ENCODE measurements at regions not wholly inside any gene's neighbourhood (a gene's known extent, or its start where the extent isn't known, plus 50 kb on each side); places are given as distances from the start of the nearest gene placed in this dataset.

DNA sequence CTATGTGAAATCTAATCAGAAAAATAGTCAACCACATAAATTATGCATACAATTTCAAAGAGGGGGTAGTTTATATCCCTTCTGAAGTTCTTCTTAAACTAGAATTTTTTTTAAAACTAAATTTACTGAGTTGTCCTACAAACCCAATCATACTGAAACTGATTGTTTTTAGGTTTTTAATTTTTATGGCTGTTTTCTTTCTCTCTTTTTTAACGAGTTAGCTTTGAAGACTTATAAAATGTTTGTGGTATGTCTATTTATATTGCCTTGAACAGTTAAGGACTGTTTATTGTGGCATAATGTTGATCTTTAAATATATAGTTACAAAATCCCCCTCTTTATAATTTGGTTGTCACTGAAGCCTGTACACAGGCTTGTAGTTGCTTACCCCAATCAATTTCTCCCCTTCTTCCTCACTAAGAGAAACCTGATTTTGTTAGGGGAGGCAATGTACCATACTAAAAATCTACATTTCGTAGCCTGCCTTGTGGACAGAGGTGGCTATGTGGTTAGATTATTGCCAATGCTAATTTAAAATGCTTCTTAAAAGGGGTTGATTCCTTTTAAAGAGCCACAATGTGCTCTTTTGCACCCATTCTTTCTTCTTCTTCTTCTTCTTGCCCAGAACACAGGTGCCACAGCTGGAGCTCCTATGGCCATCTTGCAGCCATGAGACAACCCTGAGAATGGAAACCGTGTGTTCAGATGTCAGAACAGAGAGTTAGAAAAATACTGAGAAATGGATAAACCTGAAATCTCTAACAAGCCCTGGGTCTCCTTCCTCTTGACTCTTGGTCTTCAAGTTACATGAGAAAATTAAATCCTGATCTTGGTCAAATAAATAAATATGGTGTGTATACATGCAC is 102.7 kb upstream of the ZNF827 start:
- TF ChIP-seq, protein P1, sequence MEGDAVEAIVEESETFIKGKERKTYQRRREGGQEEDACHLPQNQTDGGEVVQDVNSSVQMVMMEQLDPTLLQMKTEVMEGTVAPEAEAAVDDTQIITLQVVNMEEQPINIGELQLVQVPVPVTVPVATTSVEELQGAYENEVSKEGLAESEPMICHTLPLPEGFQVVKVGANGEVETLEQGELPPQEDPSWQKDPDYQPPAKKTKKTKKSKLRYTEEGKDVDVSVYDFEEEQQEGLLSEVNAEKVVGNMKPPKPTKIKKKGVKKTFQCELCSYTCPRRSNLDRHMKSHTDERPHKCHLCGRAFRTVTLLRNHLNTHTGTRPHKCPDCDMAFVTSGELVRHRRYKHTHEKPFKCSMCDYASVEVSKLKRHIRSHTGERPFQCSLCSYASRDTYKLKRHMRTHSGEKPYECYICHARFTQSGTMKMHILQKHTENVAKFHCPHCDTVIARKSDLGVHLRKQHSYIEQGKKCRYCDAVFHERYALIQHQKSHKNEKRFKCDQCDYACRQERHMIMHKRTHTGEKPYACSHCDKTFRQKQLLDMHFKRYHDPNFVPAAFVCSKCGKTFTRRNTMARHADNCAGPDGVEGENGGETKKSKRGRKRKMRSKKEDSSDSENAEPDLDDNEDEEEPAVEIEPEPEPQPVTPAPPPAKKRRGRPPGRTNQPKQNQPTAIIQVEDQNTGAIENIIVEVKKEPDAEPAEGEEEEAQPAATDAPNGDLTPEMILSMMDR (IDR thresholded peaks at IDR 0.05) = no peak
- TF ChIP-seq POLR2A (IDR thresholded peaks at IDR 0.05) (no peak), POLR2AphosphoS5 (IDR thresholded peaks at IDR 0.05; ENCODE audit: insufficient read depth in 1 of 2, low read depth in 1 of 2) (no peak)
